Upper lobe of right lung (tissue), 1 donor: ENCODE measurements at regions not wholly inside any gene's neighbourhood (a gene's known extent, or its start where the extent isn't known, plus 50 kb on each side); places are given as distances from the start of the nearest gene placed in this dataset.

Source experiments
- ATAC-seq: fragments of 200-7000 bp; cut with Tn5 transposase; one replicate; pipeline ENCODE4 v1.9.1; 2020; ENCODE audit warnings: mild to moderate bottlenecking, moderate library complexity
- DNase-seq: peaks from one replicate; pipeline ENCODE4 v3.0.0-alpha.2; 2020
- H3K27ac ChIP-seq: fragments of 200-600 bp; one replicate; pipeline ENCODE4 v1.8.0; 2022
- H3K27me3 ChIP-seq: fragments of 200-600 bp; one replicate; pipeline ENCODE4 v1.8.0; 2022; ENCODE audit warnings: mild to moderate bottlenecking
- H3K36me3 ChIP-seq: fragments of 200-600 bp; one replicate; pipeline ENCODE4 v1.8.0; 2022
- H3K4me1 ChIP-seq: fragments of 200-600 bp; one replicate; pipeline ENCODE4 v1.8.0; 2022
- H3K4me3 ChIP-seq: fragments of 200-600 bp; one replicate; pipeline ENCODE4 v1.8.0; 2022; ENCODE audit warnings: mild to moderate bottlenecking
- H3K9me3 ChIP-seq: fragments of 200-600 bp; one replicate; pipeline ENCODE4 v1.8.0; 2022
- intact Hi-C: fragments of 100-400 bp; cut with DNase I; formaldehyde crosslinking; loops from one replicate; pipeline ENCODE4 v1.11.0; 2022
- TF ChIP-seq, protein P1 (sequence below): fragments of 200-600 bp; IDR thresholded peaks from one replicate; pipeline ENCODE4 v1.8.0; 2022; ENCODE audit warnings: antibody characterized with exemption
- donor health status: DM: no; HTN: yes; CAD: no; lungs with severe emphysema.

DNA sequence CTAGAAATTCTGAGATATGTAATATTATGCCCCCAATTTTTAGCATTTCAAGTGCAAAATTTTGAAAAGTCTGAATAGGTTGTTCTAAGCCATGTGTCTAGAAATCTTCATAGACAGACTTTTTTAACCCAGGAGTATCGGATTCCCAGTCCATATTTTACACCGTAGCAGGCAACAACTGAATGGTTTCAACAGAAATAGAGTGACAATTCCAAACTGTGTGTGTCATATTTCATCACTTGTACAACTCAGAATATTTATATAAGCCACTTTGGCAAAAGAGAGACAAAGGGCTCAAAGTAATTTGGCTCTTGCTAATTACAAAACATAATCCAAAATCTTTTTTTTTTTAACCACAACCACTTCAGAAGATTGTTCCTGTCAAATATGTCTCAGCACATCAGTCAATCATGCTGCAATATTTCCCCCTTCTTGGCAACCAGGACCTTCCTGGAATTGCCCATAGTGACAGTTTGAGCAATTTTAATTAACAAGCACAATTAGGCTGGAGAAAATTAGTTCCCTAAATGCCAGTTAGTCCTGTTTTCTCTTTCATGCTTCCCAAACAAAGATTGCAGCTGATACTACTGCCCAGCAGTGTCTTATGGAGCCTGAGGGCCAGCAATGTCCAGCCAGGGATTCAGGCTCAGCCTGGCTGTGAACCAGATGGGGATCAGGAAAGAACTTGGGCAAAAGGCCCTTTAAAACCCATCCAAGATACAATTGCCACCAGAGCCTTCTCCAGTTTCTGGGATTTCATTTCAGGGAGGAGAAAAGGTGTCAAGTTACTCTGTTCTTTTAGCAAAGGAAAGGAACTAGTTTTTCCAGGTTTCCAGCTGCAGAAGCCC lies 533.3 kb upstream of the GHITM start:
- H3K4me3 ChIP-seq: no peak overlapping the region
- no peaks in the 10 kb centered on the region for H3K27me3 ChIP-seq
- H3K4me1 ChIP-seq: no peaks in the 10 kb centered on the region
- ATAC-seq: no peak
- no peaks in the 10 kb centered on the region for H3K36me3 ChIP-seq
- H3K27ac ChIP-seq: no peak overlapping the region
- no peaks in the 10 kb centered on the region for H3K9me3 ChIP-seq
- no peak for DNase-seq
- TF ChIP-seq, protein P1, sequence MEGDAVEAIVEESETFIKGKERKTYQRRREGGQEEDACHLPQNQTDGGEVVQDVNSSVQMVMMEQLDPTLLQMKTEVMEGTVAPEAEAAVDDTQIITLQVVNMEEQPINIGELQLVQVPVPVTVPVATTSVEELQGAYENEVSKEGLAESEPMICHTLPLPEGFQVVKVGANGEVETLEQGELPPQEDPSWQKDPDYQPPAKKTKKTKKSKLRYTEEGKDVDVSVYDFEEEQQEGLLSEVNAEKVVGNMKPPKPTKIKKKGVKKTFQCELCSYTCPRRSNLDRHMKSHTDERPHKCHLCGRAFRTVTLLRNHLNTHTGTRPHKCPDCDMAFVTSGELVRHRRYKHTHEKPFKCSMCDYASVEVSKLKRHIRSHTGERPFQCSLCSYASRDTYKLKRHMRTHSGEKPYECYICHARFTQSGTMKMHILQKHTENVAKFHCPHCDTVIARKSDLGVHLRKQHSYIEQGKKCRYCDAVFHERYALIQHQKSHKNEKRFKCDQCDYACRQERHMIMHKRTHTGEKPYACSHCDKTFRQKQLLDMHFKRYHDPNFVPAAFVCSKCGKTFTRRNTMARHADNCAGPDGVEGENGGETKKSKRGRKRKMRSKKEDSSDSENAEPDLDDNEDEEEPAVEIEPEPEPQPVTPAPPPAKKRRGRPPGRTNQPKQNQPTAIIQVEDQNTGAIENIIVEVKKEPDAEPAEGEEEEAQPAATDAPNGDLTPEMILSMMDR: no peak
- intact Hi-C loops: no loop called here

DNA sequence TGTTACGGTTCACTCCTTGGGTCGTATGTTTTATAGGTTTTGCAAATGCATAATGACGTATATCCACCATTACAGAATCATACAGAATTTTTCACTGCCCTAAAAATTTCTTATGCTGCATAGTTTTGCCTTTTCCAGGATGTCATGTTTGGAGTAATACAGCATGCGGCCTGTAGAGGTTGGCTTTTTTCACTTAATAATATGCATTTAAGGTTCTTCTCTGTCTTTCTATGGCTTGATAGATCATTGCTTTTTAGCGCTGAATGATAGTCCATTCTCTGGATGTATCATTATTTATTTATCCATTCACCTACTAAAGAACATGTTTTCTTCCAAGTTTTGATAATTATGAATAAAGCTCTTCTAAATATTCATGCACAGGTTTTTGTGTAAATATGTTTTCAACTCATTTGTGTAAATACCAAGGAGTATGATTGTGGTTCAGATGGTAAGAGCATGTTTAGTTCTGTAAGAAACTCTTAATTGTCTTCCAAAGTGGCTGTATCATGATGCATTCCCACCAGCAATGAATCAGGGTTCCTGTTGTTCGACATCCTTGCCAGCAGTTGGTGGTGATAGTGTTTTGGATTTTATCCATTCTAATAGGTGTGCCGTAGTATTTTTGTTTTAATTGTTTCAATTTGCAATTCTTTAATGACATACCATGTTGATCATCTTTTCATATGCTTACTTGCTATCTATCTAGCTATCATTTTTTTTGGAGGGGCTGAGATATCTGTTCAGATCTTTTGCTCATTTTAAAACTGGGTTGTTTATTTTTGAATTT lies 531.2 kb upstream of the GHITM start:
- Histone ChIP-seq H3K9me3 (no peaks in the 10 kb centered on the region), H3K4me1 (no peaks in the 10 kb centered on the region), H3K27me3 (no peaks in the 10 kb centered on the region), H3K36me3 (no peaks in the 10 kb centered on the region), H3K4me3 (no peak overlapping the region), H3K27ac (no peak overlapping the region)
- TF ChIP-seq, protein P1: no peak
- DNase-seq: no peak
- intact Hi-C loops: no loop called here
- ATAC-seq: no peak

DNA sequence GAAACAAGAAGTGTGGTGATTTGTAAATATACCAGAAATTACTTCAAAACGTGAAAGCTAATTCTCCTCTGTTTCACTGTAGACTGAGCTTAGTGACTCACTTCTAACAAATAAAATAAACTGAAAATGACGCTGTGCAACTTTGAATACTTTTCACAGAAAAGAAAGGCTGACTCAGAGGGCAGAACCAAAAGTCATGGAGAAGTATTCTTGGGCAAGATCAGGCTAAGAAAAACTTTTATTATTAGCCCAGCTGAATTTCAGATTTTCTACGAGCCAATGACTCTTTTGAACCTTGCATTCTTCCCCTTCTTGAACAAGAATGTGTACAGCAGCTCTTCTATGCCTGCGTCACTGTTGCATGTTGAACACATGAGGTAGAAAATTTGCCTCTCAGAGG lies 527.3 kb upstream of the GHITM start:
- Histone ChIP-seq H3K36me3 (no peaks in the 10 kb centered on the region), H3K27me3 (no peaks in the 10 kb centered on the region), H3K4me3 (no peak overlapping the region), H3K4me1 (no peaks in the 10 kb centered on the region), H3K27ac (no peak overlapping the region), H3K9me3 (no peaks in the 10 kb centered on the region)
- ATAC-seq (no peak), DNase-seq (no peak)
- intact Hi-C loops: no loop called here
- TF ChIP-seq, protein P1: no peak

DNA sequence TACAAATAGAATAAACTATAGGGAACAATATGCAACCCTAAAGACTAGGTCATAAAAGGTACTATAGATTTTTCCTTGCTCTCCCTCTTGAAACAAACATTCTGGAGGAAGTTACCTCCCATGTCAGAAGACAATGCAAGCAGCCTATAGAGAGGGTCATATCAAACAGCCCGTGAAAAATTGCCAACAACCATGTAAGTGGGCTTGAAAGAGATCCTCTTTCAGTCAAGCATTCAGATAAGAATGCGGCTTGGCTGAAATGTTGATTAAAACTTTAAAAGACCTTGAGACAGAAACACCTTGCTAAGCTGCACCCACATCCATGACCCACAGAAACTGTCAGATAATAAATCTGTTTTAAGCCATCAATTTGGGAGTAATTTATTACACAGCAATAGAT lies 526.6 kb upstream of the GHITM start:
- intact Hi-C loops: no loop called here

DNA sequence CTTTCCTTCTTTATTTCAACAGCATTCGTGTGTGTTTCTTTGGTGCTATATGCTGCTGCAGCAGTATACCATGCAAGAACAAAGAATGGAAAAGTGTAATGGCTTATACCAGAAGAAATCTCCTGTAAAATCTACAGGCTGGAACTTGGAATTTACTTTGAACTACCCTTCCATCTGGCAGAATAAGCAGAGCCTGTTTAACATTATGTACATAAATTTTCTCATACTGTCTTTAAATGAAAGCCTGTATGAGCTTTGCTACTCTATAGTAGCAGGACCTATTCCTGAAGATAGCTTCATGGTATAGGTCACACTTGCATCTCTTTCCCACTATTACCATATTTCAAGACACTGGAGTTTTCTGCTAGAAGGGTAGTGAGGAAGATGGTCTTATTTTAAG lies 522.1 kb upstream of the GHITM start:
- Histone ChIP-seq H3K4me3 (no peak overlapping the region), H3K27ac (no peak overlapping the region), H3K4me1 (no peaks in the 10 kb centered on the region), H3K9me3 (no peaks in the 10 kb centered on the region), H3K27me3 (no peaks in the 10 kb centered on the region), H3K36me3 (no peaks in the 10 kb centered on the region)
- ATAC-seq (no peak), DNase-seq (no peak)
- TF ChIP-seq, protein P1: no peak
- intact Hi-C loops: no loop called here

More for the DNA sequence above, 526.6 kb upstream of the GHITM start:
- Histone ChIP-seq H3K4me1 (no peaks in the 10 kb centered on the region), H3K27me3 (no peaks in the 10 kb centered on the region), H3K4me3 (no peak overlapping the region), H3K27ac (no peak overlapping the region), H3K36me3 (no peaks in the 10 kb centered on the region), H3K9me3 (no peaks in the 10 kb centered on the region)
- TF ChIP-seq, protein P1: no peak
- ATAC-seq (no peak), DNase-seq (no peak)
